PC-9 (cell line): ENCODE measurements at regions not wholly inside any gene's neighbourhood (a gene's known extent, or its start where the extent isn't known, plus 50 kb on each side); places are given as distances from the start of the nearest gene placed in this dataset.

Experiments
- EZH2 ChIP-seq: fragments of 200-600 bp; sonication (generic); IDR thresholded peaks from 2 replicates; pipeline ENCODE4 v1.8.0; 2017; ENCODE audit warnings: antibody characterized with exemption, low read depth
- TF ChIP-seq, protein P1 (sequence below): fragments of 200-600 bp; sonication (generic); conservative IDR thresholded peaks from 2 replicates; pipeline ENCODE4 v1.6.1; 2017; ENCODE audit warnings: mixed run types, antibody characterized with exemption, mild to moderate bottlenecking, moderate library complexity

- TF ChIP-seq, protein P1, sequence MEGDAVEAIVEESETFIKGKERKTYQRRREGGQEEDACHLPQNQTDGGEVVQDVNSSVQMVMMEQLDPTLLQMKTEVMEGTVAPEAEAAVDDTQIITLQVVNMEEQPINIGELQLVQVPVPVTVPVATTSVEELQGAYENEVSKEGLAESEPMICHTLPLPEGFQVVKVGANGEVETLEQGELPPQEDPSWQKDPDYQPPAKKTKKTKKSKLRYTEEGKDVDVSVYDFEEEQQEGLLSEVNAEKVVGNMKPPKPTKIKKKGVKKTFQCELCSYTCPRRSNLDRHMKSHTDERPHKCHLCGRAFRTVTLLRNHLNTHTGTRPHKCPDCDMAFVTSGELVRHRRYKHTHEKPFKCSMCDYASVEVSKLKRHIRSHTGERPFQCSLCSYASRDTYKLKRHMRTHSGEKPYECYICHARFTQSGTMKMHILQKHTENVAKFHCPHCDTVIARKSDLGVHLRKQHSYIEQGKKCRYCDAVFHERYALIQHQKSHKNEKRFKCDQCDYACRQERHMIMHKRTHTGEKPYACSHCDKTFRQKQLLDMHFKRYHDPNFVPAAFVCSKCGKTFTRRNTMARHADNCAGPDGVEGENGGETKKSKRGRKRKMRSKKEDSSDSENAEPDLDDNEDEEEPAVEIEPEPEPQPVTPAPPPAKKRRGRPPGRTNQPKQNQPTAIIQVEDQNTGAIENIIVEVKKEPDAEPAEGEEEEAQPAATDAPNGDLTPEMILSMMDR = no peak
- TF ChIP-seq EZH2 = no peak
Measured at GRCh38 chr9:107405511-107405910, 84.1 kb downstream of the KLF4 start.
